GM19238 (cell line): ENCODE measurements at regions not wholly inside any gene's neighbourhood (a gene's known extent, or its start where the extent isn't known, plus 50 kb on each side); places are given as distances from the start of the nearest gene placed in this dataset.

ENCODE experiments used
- DNase-seq: peaks from one replicate; pipeline ENCODE4 v3.0.0; 2011; ENCODE audit warnings: low spot score; ENCODE audit not compliant: insufficient read length

DNA sequence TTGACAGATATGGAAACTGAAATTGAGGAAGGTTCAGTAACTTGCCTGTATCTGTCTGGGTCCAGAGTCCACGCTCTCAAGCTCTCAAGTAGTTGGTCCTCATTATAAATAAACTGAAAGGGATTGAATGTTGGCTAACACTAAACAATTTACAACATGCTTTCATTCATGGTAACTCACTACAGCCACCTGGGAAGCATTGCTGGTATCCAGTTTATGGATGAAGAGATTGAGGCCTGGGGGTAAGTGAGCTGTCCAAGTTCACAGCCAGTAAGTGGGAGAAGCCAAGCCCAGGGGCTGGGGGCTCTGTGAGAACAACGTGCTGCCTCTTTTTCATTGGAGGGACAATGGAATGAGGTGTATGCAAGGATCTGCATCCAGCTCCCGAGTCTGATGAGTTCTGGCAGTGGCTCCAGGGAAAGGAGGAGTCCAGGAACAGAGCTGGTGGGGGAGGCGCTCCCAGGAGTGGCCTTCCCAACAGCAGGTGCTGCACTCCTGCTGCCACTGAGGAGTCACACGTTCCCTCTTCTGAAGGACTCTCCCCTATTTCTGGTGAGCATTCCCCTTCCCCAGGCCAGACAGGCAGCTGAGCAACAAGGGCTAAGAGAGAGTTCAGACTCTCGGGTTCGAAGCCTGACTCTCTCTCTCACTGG, 175.8 kb downstream of the CSNK2A3 start:
- DNase-seq, result no peak

DNA sequence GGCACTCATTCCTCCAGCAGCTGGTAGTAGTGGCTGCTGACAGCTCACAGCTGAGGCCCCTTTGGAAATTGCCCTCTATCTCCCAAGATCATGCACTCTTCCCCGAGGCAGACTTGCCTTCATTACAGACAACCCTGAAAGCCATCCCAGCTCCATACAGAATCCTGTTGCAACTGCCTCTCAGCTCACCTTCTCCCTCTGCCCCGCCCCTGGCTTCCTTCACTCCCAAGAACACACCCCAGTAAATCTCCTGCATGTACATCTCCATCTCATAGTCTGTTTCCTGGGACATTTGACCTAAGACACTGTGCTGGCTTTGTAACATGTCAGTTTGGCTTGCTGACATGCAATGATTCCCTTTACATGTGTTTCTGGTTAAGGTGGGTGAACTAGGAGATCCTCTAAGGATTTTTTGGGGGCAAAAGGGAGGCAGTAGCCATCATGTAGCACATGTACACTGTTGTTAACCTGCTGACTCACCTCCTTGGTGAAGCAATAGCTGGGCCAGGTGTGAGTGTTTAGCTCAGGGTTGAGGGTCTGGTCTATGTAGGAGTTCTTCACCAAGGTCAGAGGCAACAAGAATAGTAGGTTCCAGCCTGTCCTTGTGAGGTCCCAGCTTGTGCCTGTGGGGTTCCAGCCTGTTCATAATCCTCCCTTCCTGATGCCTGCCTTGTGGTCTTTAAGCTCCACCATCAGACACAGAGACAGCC, 179.6 kb downstream of the CSNK2A3 start:
- no peak for DNase-seq

DNA sequence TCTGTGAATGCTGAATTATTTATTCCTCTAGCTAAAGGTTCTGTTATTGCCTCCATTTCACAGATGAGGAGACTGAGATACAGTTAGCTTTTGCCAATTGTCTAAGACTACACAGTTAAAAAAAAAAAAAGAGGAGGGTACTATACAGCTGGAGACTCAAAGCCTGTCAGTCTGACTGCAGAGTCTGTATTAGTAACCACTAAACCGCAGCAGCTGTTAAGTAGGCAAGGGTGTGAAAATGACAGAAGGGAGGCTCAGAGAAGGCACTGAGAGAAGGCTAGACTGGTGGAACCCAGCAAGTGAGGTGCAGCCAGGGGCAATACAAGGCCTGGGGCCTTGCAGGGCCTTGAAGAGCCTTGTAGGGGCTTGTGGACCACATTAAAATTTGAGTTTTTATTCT, 181.2 kb downstream of the CSNK2A3 start:
- DNase-seq, result peak; percentile 13

DNA sequence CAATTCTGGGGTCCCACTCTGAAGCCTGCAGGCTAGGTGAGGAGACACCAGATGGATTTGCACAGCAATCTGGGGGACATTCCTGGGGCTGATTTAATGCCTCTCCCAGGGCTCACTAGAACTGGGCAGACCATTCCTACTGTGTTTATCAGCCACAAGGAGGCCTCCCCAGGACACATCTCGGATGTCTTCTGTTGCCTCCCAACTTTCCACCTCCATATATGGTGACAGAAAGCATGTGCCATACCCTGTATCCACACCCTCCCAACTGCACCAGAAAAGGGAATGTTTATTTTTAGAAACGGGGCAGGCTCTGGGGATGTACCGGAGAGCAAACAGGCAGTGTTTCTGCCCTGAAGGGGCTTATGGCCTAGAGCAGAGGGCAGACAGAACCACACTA, 181.8 kb downstream of the CSNK2A3 start:
- no peak for DNase-seq

DNA sequence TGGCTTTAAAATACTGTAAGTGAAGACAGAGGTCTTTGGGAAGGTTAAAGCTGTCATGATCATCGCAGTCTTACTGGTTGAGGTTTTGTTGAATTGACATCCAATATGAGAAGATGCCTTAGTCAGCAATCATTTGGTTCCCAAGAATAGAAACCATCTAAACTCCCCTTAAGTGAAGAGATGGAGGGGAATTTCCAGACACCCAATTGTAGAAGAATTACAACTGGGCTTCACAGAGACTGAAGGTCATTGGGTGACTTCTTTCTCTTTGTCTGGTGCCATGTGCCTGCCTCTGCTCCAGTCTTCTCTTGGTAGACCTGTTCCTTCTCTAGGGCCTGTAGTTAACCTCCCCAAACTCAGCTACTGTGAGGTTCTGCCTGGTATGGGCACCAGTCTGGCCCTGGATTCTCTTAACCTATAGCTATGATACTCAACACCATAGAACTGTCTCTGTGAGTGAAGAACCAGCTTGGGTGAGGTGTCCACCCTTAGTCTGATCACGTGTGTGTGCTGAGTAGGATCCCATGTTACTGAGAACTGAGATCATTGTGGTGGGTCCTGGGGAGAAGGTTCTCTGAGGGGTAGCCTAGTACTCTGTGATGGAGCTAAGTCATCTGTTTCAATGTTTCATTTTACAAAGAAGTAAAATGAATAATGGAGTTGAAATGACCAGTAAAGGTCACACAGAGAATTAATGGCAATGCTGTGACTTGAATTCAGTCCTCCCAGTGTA, 182.5 kb downstream of the CSNK2A3 start:
- no peak for DNase-seq

DNA sequence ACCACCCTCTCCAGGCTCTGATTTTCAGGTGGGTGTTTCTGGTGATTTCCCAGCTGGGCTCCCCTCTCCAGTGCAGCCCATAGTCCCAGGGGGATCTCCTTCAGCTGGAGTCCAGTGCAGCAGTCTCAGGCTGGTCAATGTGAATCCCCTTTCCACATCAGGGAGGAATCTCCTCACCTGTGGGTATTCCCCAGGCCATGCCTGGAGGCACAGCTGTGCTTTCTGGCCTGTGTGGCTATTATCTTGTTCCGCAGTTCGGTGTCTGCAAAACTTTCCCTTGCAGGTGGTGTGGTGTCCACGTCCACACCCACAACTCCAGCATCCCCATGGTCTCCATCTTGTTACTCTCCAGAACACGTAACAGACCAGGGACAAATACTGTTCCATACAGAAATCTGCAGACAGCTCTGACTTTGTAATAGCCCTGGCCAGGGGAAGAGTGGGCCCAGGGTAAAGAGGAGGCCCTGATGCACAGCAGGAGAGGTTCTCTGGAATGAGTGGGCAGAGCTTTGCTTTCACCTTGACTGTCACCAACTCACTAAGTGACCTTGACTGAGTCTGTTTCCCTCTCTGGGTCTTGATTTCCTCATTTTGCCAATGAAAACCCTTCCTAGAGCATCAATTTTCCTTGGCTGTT, 183.2 kb downstream of the CSNK2A3 start:
- no peak for DNase-seq

DNA sequence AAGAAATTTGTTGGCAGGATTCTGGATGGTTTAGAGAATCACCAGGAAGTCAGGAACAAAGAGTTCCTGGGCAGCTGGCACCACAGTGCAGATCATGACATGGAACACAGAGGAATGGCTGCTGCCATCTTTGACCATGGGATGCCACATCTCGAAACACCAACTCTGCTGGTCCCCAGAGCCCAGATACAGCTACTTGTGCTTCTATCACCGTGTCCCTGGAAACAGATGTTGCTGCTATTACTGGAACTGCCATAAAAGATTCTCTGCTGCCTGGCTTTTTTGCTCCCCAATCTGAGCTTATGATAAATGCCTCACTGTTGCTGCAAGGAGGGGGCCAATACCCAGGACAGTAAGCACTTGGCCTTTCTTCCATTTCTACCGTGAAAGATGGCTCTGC, 185.2 kb downstream of the CSNK2A3 start:
- no peak for DNase-seq

DNA sequence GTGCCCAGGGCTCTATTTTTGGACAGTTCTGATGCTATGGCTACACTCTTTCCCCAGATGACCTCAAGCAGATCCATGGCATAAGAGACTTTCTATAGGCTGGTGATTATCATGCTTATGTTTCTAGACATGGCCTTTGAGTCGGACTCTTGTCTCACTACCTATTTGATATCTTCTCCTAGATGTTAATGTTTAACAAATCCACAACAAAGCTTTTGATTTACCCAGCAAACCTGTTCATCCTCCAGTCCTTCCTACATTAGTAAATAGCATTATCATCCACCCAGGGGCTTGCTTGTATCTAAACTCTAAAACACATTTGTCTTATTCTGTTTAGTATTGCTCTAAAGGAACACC, 188.7 kb downstream of the CSNK2A3 start:
- no peak for DNase-seq

DNA sequence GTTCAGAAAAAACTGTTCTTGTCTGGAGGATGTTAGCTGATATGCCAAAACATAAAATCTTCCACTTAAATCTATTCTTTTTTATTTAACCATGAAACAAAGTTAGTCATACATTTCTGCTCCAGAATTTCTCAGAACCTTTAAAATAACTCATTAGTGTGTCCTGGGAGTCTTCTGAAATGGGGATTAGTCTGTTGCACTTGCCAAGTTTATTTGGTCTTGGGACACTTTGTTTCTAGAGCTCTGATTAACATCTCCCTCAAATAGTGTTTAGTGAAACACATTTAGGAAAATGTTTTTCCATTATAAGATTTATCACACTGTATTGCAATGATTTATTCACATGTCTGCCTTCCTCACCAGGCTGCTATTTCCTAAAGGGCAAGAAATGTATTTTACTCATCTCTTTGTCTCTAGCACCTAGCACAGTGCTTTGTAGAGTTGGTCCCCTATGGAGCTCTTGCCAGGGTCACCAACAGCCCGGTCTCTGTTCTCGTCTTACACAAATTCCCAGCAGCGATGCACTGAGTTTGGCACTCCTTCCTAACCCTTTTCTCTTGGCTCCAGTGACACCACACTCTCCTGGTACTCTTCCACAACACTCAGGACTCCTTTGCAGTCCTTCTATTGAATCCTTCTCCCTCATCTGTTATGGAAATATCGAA, 189.2 kb downstream of the CSNK2A3 start:
- DNase-seq, result no peak

DNA sequence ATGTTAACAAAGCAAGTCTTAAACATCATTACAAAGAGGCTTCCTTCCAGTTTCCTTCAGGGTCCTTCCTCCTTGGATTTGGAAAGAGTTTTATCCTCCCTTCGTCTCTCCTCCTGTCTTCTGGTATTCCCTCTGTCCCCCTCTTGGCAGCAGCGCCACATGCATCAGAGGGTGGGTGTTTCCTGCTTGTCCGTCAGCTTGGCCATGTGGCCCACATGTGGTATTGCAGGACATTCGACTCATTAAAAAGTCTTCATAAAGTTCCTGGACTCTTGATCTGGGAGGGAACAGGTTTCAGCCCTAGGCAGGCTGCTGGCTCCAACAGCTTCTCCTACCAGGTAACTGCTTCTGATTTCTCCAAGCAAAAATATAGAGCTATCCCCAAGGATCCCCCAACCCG, 189.8 kb downstream of the CSNK2A3 start:
- DNase-seq, result no peak

DNA sequence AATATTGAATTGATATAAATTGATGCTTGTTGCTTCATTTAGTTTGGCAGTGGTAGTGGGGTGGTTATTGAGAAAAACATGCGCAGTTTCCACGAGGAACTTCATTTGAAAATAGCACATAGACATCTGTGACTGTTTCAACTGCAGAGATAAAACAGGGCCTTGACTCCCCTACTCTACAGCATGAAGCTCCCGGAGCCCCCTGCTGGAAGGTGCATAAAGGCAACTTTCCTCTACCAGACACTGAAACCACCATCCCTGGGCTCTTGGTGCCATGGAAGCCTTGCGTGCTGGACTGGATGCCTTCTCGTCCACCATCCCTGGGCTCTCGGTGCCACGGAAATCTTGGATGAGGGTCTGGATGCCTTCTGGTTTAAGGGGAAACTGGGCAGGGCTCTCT, 195.9 kb downstream of the CSNK2A3 start:
- no peak for DNase-seq

DNA sequence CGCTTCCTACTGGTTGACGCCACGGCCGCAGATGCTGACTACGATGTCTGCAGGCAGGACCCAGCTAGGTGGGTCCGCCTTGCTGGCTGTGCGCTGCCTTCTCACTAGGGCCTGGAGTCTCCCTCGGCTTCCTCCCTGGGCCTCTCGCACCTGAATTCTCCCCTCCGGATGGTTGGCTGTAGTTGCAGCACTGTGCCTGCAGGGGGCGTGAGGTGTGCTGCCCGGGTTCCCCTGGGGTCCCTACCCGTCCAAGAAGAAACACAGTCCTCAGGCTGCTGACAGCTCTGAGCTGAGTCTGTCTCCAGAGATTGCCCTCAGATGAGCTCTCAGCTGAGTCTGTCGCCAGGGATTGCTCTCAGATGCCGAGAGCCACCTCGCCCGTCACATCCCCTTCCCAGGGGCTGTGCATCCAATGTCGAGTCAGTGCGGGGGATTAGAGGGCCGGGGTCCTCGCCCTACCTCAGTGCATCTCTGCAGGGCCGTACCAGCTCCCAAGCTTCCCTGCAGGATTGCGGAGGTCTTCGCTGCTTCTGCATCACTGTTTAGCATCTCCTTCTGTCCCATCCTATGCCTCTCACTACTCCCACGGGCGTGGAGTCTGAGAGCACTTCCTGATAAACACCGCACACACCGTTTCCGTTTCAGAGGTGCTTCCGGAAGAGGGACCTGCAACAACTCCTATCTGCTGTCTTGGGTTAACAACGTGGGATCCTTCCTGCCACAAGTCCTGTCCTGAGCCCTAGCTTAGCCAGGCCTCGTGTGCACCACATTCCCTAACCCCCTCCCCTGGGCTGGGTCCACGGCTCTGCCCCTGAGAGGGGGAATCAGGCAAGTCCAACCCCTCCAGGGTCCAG, 196.9 kb downstream of the CSNK2A3 start:
- DNase-seq, result peak; percentile 16

DNA sequence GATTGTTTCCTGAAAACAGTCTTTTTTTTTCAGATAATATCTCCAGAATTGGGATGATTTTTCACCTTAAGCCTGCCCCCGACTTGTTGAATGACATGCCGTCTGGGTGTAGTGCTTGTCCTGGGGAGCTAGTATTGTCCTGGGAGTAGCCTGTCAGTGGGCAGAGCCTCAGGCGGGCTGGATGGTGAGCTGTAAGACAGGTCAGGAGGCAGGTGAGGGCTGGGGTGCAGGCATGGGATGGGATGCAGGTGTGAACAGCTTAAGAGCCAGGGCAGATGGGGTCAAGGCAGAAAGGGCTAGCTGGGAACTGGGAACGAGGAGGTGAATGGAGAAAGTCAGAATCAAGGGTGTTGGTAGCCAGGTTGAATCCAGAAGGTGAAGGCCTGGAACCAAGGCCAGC, 200.2 kb downstream of the CSNK2A3 start:
- DNase-seq, result no peak

DNA sequence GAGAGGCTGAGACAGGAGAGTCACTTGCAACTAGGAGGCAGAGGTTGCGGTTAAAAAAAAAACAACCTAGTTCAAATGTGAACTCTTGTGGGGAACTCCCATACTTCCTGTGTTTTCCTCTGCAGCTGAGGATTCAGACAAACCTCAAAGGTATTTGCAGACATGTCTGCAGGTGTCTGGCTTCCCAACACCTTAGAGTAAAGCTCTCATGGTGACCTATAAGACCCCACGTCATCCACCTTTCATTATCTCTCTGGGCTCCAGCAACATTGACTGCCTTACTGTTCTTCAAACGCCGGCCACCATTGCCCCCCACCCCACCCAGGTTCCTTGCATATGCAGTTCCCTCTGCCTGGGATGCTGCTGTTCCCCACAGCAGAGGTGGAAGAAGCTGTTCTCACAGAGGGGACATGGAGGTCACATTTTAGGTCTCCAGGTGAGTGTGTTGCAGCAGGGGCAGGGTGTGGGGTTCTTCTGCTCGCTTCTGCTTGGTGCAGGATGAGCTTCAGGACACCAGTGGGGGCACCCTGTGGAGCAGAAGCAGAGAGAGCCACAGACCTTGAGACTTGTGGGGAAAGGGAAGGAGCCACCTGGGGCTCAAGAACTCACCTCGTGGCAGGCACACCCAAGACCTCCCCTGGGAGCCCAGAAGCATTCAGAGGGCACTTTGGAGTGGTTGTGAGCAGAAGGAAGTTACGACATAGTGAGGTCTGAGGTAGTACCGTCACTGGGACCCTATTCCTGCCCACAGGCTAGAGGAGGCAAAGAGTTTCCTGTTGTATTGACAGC, 203.2 kb downstream of the CSNK2A3 start:
- DNase-seq, result no peak

DNA sequence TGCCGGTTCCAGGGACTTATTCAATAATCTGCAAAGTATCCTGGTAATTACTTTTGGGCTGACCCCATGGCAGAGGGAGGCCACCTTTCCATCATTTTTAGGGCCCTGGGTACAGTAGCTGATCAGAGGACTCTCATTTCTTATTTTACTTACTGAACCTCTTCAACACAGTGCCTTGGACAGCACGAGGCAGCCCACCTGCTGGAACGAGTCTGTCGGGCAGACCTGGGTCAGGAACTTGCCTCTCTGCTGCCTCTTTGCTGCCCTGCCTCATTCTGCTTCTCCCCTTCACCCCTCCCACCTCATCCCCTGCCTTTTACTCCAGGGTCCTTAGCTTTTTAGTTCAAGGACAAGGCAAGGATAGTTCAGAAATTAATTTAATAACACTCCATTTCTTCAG, 204.5 kb downstream of the CSNK2A3 start:
- no peak for DNase-seq

DNA sequence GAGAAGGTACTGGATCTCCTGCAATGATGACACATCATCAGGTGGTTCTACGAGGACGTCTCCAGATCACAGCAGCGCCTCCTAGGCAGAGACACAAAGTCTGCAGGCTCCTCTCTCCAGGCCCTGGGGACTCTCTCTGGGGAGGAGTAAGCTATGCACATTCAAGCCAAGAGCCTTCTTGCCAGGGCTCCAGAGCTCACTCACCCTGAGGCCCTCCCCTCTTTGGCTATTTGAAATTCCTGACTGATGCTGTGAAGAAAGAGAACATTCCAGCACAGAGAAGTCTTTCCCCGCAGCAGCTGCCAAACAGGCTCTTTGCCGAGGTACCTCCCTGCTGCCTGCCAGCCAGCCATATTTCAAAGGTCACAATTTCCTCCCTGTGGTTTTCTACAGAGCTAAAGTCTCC, 204.9 kb downstream of the CSNK2A3 start:
- no peak for DNase-seq

DNA sequence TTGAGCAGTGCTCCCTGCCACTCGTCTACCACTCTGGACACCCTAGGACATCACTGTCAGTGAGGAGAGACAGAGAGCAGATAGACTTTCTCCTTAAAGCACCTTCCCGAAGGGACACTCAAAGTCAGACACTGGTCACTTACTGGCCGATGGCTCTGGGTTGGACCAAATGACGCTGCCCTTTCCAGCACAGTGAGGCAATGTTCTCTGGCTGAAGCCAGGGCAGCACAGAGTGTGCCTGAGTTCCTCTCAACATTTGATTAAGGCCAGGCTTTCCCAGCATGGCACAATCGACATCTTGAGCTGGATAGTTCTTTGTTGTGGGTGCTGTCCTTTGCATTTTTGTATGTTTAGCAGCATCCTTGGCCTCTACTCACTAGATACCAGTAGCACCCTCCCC, 206.2 kb downstream of the CSNK2A3 start:
- no peak for DNase-seq

DNA sequence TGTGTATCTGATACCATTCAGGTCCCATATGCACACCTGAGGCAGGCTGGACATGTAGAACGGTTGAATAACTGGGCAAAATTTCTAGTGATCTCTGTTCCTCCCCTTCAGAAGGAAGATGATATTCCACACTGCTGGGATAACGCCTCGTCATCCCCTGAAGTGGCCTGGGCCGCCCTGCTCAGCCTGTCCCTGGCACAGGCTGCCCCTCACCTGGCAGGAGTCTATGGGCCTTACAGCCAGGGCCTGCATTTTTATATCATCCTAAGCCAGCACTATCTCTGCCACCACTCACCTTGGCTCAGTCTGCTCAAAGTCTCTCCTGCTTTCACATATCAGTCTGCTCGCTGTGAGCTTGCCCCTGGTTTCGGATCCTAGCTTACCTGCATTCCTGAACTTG, 209.2 kb downstream of the CSNK2A3 start:
- DNase-seq, result no peak

DNA sequence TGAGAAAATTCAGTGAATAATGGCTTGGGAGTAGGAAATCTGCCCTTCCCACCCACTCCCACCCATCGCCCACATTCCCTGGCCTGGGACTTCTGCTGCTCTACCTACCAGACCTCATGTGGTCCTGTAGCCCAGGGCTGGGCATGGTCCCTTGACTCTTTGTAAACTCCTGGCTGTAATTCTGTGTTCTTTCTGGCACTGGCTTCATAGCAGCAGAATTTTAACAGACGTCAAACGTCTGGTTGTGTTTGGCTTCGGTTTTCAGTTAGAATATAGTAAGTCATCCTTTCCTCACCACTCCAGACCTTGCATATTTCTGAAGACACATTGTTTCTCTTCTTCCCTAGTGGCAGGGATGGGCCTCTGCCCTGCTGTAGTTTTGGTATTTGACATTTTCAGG, 210.6 kb downstream of the CSNK2A3 start:
- DNase-seq, result no peak

DNA sequence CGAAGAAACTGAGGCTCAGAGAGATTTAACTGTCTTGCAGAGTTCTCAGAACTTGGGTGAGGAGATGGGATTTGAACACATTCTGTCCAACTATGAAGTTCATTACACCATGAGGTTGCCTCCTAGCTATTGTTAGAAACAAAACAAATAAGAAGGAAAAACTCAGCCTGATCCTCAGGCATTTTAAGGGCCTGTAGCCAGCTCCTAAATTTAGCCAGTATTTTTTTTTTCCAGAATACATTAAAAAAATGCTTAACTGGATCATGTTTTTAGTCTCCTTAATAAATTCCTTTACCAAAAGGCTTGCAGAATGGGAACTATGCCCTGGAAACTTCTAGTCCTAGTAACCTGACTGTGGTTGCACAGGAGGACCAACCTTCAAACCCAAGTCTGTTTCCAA, 212.0 kb downstream of the CSNK2A3 start:
- no peak for DNase-seq
